NCI-H510A (cell line): ENCODE measurements at regions not wholly inside any gene's neighbourhood (a gene's known extent, or its start where the extent isn't known, plus 50 kb on each side); places are given as distances from the start of the nearest gene placed in this dataset.

Experiments used
- DNase-seq: peaks from one replicate; lab custom pipeline; 2025; lab: John Stamatoyannopoulos, UW

DNA sequence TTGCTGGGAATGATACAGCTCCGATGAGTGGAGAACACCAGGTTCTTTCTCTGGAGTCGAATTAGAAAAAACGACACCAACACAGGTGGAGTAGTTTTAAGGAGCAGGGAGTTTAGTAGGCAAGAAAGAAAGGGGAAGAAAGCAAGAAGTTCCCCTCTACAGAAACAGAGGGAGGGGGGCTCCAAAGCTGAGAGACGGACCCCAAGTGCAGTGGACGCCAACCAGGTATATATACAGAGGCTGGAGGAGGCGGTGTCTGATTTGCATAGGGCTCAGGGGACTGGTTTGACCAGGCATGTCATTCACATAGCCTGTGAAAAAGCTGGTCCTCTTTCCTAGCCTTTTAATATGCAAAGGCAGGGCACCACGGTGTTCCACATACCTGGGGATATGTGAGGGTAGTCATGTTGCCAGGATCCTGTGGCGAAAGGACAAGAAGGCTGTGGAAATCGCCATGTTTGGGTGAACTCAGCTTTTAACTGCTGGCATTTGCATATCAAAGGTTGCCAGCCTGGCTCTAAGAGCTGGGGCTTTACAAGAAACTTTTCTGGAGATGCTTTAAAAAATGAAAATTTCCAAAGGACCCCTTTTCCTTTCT is 887.4 kb upstream of the EPHA6 start:
- DNase-seq, result no peak

GRCh38 chr3:95934181-95934580 is 880.2 kb upstream of the EPHA6 start:
- DNase-seq, result no peak

- DNase-seq, result no peak
Observed at GRCh38 chr3:95939235-95939809, 875.1 kb upstream of the EPHA6 start.

- DNase-seq, result no peak
Observed at GRCh38 chr3:95965704-95966336, 848.6 kb upstream of the EPHA6 start.

GRCh38 chr3:95971573-95971972 is 842.8 kb upstream of the EPHA6 start:
- DNase-seq, result no peak

DNA sequence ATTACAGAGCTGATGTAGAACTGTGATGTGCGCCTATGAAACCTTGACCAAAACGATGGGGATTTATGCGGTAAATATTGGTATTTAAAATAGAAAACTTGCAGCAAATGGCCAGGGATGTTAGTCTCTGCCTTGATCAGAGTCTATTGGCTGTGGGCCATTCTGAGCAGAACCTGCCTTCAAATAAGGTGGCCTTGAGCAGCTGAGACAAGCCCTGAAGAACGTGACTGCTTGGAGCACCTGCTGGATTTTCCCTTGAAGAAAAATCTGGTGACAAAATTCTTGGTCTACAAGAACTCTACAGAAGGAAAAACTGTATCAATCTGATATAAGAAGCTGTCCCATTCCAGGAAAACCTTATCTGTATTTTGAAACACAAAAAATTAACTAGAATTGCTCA is 820.1 kb upstream of the EPHA6 start:
- DNase-seq, result no peak

GRCh38 chr3:96000966-96001365 is 813.4 kb upstream of the EPHA6 start:
- DNase-seq, result no peak

DNA sequence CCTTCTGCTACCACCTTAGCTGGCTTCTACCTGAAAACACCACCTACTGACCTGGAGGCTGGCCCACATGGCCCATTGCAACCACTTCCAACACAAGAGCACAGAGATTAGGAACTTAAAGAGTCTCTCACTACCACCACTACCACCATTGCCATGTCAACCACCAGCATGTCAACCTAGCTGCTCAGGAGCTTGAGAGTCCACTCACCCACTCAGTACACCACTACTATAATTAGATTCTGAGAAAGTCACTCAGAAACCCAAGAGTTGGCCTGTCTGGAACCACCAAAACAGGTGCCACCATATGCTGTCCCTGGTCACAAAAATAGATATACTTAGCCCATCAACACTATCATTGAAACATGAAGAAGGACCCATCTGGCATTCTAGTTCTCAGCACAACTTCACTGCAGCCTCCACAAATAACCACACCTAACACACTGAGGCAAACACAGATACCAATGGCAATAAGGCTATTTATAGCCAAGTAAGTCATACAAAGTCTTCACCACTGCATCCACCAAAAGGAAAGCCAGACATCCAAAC is 806.7 kb upstream of the EPHA6 start:
- no peak for DNase-seq

DNA sequence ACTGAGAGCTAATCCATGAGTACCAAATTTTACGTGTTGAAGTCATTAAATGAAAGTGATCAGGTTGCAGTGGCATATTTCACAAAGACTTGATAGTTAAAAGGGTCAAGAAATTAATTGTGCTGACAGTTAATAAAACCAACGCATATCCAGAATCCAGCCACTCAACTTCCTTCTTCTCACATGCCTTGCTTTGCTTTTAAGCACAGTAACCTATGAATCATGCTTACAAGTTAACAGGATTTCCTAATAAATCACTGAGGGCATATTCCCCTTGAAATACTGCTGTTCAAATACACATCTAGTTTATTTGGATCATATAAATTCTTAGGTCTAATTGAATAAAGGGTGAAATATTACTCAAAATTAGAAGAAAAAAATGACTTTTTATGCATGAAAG is 801.5 kb upstream of the EPHA6 start:
- no peak for DNase-seq

GRCh38 chr3:96017556-96017955 is 796.8 kb upstream of the EPHA6 start:
- no peak for DNase-seq

GRCh38 chr3:96022676-96023075 is 791.7 kb upstream of the EPHA6 start:
- no peak for DNase-seq

GRCh38 chr3:96027718-96028117 is 786.7 kb upstream of the EPHA6 start:
- no peak for DNase-seq

GRCh38 chr3:96039632-96040031 is 774.8 kb upstream of the EPHA6 start:
- no peak for DNase-seq

GRCh38 chr3:96059301-96059700 is 755.1 kb upstream of the EPHA6 start:
- DNase-seq, result no peak

GRCh38 chr3:96069065-96069464 is 745.3 kb upstream of the EPHA6 start:
- DNase-seq, result no peak

DNA sequence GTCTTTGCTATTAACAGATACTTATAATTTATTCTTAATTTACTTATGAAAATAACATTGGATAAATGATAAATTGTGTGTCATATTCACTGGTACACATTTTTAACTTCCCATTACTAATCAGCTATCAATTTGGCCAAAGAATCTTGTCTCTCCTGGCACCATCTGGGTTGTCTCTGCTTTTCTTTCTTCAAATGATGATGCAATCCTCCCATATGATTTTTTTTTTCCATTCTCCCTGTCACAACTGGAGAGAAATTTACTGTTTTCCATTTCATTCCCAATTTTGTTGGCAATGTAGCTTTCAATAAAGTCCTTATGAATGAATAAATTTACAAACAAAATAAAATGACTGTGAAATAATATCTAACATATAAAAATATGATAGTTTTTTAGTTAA is 743.7 kb upstream of the EPHA6 start:
- no peak for DNase-seq

DNA sequence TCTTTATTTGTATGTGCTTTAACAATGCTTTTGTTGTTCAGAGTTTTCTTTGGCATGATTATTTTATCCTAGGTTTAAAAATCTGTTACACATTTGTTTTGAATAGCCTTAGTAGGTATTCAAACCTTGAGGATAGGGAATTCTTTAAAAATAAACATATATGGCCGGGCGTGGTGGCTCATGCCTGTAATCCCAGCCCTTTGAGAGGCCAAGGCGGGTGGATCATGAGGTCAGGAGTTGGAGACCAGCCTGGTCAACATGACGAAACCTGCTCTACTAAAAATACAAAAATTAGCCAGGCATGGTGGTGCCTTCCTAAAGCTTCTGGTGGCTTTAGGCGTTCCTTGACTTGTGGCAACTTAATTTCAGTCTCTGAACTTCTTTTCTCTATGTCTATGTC is 743.3 kb upstream of the EPHA6 start:
- no peak for DNase-seq

DNA sequence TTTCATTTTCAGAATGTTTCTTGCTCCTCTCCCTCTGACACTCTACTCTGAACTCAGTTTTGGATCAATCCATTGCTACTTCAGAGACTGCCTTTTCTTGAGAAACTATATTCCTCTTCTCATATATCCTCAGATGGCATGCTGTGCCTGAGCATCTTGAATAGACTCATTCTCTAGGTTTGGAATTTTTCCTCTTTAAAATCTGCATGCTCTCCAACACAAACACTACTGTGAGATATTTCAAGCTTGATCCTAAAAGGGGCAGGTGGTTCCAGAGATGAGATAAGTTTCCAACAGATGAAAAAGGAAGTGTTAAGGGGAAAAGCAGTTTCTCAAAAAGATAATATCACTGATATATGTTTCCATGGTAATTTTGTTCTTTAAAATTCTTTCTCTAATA is 742.2 kb upstream of the EPHA6 start:
- no peak for DNase-seq

- DNase-seq, result no peak
Observed at GRCh38 chr3:96083610-96084009, 730.8 kb upstream of the EPHA6 start.

- no peak for DNase-seq
Observed at GRCh38 chr3:96086018-96086417, 728.4 kb upstream of the EPHA6 start.

DNA sequence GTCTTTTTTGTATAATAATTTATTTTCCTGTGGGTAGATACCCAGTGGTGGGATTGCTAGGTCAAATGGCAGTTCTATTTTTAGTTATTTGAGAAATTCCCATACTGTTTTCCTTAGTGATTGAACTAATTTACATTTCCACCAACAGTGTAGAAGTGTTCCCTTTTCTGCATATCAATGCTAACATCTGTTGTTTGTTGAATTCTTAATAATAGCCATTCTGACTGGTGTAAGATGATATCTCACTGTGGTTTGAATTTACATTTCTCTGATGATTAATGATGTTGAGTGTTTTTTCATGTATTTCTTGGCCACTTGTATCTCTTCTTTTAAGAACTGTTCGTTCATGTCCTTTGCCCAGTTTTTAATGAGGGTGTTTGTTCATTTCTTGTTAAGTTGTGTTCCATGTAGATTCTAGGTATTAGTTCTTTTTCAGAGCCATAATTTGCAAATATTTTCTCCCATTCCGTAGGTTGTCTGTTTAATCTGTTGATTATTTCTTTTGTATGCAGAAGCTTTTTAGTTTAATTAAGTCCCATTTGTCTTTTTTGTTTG is 713.3 kb upstream of the EPHA6 start:
- no peak for DNase-seq

DNA sequence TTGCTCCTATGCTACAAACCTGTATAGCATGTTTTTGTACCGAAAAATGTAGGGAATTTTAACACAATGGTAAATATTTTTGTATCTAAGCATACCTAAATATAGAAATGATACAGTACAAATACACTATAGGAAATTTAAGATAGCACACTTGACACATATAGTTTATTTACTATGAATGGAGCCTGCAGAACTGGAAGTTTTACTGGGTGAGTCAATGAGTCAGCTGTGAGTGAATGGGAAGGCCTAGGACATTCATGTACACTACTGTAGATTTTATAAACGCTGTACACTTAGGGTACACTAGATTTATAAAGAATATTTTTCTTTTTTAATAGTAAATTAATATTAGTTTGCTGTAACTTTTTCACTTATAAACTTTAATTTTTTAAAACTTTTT is 707.7 kb upstream of the EPHA6 start:
- DNase-seq, result no peak
